HG02678 (cell line): ENCODE measurements at regions not wholly inside any gene's neighbourhood (a gene's known extent, or its start where the extent isn't known, plus 50 kb on each side); places are given as distances from the start of the nearest gene placed in this dataset.

Source experiments
- ATAC-seq: cut with Tn5 transposase; IDR thresholded peaks from one replicate; pipeline ENCODE4 v1.9.1; 2021; ENCODE audit warnings: mild to moderate bottlenecking, moderate library complexity; ENCODE audit not compliant: unreplicated experiment

DNA sequence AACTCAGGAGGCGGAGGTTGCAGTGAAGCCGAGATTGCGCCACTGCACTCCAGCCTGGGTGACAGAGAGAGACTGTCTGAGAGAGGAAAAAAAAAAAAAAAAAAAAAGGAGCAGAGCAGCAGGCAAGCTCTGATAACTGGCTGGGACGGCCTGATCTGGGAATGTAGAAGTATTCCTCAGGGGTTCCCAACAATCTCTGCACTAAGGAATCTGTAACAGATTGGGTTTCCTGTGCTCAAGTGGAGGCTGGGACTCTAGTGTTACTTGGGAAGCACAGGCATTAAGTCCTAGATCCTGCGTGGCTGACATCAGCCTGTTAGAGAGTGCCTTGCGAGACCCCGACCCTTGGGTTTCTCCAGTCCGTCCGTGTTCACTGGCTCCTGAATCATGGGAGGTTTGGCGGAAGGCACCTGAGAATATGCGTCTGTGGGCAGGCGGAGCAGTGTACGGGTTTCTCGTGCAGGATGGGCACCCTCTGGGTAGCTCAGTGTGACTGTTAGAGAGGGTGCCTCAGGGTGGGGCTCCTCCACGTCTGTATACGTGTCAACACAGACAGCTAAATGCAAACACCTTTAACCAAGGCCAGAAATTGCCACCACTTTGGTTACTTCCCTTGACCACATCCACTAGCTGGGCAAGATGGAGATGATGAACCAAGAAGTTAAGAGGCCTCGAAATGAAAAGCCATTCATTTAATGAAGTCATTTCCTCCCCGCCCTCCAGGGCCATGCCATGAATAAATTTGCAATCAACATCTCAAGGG, 174.9 kb upstream of the RPL38 start:
- ATAC-seq = no peak

DNA sequence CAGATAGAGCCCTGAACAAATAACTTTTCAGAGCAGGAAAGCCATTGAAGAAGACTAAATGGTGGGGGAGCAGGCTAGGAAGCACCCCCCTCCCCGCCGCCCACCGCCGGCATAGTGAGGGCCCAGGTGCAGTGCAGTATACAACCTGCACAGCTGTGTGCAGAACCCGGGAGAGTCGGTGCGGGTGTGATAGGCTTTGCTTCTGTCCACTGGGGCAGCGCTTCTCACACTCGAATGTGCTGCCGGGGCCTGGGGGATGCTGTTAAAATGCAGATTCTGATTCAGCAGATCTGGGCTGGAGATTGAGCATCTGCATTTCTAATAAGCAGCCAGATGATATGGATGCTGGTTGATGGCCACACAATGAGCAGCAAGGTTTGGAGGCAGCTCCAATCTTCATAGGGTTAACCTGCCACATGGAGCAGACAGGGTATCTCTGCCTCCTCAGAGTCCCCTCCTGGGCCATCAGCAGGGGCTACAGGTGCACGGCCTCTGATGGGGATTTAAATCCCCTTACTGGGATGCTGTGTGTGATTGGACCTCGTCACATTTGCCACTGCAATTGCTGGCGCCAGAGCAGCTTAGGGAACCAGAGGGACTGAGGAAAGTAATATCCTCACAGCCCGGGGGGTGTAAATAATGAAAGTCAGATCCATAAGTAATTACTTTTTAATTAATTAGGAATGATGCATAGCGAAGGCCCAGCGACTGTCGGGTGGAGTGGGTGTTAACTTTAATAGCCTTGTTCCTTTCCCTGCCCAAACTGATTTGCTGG, 172.0 kb upstream of the RPL38 start:
- ATAC-seq = no peak

DNA sequence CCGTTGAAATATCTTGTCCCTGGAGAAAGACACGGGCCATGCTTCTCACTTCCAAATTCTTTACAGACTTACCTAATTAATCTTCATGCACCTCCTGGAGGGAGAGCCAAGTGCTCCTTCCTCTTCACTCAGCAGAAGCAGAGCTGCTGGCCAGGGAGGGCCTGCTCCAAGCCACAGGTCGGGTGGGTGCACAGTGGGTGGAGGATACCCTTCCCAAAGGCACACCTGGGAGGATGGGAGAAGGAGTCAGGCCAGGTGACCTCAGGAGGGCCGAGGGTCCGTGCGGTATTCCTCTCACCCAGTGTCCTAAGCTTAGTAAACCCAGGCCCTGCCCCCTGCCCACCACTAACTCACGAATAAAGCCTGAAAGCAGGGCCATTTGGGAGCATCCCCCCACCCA, 171.3 kb upstream of the RPL38 start:
- no peak for ATAC-seq

DNA sequence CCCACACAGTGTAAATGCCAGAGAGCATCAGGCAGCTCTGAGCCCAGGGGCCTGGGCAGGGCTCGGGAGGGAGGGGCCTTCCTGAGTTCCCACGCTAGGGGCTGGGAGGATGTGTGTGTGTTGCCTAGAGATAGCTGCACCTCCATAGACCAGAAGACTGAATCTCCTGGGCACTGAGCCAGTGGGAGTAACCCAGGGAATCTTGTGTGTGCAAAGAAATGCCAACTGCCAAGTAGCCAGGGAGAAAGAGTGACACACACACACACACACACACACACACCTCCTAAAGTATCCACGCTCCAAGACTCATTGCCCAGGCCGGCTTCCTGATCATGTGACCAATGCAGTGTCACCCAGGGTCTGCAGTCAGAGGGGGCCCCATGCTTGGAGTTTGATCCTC, 166.2 kb upstream of the RPL38 start:
- no peak for ATAC-seq

DNA sequence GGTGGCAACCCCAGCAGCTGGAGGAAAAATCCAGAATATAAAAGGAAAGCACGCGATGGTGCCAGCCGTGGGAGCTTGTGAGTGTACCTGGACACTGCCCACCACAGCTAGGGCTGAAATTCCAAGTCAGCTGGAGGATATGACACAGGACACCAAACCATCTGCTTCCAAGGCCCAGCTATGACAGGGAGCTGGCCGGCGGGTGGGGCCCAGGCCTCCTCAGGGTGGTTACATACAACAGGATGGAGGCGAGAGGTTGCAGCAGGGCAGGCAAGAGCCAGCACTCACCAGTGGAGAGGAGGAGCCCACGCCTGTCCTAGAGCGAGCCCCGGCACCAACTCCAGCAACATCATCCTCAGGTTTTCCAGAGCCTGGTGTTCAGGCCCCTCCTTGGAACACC, 163.2 kb upstream of the RPL38 start:
- no peak for ATAC-seq

DNA sequence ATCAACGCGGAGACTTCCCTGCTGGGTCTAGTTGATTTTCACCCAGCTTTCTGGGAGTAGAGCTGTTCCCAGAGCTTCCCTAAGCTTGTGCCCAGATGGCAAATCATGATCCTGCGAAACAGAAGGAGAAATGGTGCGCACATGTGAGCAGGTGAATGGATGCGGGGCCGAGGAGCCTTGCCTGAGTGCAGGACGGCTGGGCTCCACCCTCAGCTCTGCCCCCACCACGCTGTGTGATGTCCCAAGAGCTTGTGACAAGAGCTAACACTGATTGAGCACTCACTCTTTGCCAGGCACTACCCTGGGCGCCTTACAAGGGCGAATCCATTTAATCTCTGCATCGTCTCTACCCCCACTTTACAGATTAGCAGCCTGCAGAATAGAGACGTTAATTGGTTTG, 162.7 kb upstream of the RPL38 start:
- ATAC-seq = no peak

DNA sequence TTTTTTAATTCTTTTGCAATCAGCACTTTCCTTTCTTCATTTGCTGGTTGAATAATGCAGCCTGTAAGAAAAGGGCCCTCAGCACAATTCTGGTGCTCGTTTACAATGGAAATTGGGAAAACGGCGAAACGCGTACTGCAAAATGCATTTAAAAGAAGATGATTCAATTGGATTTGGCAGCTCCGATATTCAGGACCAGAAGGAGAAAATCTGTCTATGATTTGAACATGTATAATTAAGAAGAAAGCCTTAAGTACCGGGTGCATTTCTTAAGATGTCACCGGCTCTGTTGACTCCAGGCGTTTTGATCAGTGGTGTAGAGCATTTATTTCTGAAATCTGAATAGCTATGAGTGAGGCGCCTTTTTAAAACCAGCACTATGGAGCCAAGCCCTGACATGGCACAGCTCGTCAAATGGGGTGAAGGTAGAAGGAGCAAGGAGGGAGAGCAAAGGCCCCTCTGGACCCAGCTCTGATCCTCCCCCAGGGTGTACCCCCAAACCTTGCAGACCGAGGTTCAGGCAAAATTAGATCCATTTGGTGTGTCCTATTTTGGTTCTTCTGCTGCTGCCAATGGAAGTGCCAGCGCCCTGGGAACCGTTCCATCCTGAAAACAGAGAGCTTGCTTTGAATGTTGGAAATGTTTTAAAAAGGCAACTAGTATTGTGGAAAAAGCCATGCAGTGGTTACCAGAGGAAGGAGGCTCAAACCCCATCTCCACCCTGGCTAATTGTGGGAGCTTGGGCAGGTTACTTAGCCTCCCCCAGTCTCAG, 161.4 kb upstream of the RPL38 start:
- no peak for ATAC-seq

DNA sequence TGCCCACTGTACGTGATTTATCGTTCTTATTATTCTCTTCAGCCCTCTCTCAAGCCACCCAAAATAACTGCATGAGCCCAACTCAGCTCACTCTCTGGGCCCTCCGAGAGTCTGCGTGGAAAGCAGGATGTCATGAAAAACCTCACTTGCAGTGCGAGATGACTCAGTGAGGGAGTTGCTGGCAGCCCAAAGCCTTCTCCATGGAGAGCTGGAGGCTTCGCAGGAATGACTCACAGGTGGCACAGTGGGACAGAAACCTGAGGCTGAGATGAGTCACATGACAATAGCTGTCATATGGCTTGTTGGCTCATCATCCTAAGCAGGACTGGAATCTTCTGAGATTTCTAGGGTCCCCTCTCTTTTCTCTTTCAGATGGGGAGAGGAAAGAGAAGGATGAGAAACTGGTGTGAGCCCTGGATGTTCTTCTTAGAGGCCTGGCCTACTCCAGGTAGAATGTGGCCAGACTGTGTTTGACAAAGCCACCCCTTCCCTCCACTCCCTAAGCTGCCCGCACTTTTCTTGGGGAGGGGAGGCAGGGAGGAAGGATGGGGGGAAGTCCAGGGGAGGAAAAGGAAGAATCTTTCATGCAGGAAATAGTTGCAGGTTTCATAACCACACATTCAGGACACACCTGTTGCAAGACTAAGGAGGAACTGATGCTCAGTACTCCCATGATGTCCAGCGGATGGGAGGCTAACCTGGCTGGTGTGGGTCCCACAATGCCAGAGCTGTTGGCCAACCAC, 160.6 kb upstream of the RPL38 start:
- ATAC-seq = no peak

DNA sequence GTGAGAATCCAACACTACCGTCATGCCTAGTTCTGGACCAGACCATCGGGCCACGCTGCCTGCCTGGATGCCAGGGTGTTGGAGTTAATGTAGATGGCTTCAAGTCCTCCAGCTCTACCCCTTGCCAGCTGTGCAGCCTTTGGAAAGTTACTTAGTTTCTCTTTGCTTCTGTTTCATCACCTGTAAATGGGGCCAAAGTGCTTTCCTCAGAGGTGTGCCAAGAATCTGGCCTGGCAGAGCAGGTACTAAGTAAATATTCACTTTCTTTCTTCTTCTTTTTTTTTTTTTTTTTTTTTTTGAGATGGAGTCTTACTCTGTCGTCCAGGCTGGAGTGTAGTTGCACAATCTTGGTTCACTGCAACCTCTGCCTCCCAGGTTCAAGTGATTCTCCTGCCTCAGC, 159.5 kb upstream of the RPL38 start:
- no peak for ATAC-seq

DNA sequence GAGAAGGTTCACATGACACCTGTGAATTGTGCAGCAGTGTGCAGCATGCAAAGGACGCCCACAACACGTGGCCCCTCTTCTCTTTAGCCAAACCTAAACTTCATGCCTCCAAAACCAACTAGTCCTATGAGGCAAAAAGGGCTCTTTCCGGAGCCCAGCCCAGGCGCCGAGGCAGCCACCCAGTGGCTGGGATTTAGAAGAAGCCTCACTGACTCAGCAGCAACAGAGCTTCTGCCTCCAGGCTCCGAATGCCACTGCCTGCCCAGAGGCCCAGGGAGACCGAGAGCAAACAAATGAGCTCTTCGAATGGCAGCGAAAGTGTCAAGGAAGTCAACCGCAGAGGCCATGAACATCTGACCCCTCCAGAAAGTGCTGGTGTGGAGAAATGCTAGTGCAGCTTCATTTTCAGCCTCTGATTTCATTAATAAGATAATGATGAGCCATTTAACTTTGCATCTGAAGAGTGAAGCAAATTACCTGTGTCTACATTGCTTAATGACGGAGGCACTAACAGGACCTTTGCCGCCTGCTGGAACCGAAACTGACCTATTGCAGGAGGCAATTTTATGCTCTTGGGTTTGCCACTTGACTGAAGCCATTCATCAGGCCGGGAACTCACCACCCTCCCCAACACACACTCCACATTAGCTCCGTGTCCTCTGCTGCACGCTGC, 157.7 kb upstream of the RPL38 start:
- no peak for ATAC-seq

DNA sequence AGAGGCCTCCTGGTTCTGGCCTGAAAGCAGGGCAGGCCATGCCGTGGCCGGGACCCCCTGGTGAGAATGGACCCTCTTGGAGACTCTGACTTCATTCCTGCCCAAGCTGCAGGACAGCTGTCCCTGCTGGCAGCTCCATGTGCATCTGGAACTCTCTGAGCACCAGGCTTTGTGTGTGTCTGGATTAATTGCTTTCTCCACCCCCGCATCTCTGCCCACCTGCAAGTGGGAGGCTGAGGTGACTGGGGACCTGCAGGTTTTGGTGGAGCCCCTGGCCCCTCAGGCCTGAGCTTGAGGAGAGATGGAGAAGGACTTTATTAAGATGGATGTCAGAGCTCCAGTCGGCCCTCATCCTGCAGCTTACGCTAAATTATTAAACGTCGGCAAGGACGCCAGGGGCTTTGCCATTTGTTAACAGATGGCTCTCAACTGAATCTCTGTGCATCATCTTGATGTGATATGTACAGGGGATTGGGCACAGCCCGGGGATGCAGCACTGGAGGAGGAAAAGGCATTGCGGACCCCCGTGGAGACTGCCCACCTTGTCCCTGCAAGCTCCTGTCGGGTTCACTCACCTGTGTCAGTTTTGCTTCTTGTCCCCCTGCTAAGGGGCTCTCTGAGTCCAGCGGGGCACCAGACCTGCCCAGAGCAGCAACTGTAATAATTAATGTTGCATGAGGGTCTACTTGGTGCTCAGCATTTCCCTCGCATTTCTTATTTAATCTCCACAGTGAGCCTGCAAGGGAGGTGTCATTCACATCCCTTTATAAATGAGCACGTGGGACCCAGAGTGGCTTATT, 154.1 kb upstream of the RPL38 start:
- ATAC-seq = no peak

DNA sequence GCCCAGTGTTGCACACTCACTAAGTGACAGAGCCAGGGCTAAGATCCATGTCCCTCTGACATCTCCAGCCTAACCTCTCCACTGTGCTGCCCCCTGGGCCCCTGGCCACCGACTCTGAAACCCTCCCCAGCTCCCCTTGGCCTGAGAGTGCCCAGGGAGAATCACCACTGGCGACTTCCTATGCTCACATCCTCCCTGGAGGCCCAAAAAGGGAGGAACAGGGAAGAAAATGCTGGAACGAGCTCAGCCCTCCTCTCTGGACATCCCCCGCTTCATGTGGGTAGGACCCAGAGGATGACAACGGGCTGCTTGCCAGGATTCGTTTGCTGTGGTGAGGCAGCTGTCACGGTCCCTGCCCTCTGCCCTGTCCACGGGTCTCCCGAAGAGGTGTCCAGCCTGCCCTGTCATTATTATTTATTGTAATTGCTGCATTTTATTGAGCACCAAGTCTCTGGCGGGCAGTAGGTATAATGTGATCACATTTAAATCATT, 153.5 kb upstream of the RPL38 start:
- ATAC-seq = no peak

DNA sequence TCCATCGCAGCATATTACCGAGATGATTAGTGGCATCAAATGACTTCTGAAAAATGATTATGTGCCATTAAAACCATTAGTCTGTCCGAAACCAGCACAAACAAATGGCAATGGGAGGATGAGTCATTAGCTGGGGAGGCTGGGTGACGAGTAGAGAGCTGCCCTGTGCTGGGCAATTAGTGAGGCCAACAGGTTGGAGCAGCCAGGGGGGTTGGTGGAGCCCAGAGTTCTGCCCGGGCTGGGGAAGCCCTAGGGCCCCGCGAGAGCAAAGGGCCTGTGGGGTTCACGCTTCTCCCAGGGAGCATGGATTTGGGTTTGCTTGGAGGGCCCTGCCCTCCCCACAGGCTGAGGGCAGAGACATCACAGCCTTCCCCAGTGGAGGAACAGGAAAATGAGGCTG, 152.1 kb upstream of the RPL38 start:
- no peak for ATAC-seq

DNA sequence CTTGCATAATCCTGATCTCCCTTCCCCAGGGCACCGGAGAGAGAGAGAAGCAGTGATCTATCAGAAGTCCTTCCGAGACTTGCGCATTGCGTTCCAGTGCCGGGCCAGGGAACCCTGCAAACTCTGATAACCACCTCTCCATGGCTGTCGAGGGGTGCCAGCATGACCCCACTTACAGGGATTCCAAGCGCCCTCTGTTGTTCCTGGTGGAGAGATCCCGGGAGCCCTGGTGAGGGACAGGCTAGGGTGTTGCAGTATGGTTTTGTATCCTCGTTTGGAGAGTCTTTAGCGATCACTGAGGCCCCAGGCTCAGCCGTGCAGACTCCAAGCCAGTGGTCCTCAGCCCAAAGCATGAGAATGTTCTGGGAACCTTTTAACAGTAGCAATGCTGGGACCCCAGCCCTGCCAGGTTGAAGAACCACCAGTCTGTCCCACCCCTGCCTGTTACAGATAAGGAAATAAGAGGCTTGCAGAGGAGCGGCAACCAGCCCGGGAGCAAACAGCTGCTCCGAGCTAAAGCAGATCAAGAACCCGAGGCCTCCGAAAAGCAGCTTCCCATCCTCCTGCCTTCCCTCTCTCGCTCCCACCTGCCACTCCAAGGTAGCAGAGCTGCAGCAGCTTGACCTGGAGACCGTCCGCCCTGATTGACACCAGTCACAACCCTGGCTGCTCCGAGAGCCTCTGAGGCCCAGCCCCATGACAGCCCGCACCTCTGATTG, 150.3 kb upstream of the RPL38 start:
- no peak for ATAC-seq

DNA sequence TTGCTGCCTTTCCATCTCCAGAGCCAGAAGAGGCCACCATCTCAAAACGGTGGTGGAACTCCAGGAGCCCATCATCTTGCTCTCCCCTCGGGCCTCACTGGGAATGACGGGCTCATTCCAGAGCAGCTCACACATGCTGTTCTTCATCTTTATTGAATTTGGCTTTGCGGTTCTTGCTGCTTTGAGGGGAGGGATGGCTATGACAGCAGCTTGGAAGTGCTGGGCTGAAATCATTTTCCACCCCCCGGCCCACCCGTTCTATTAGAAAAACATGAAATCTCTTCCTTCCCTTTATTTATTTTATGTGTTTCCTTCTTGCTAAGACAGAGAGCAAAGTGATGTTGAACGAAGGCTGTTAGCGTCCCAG, 149.8 kb upstream of the RPL38 start:
- ATAC-seq = no peak

DNA sequence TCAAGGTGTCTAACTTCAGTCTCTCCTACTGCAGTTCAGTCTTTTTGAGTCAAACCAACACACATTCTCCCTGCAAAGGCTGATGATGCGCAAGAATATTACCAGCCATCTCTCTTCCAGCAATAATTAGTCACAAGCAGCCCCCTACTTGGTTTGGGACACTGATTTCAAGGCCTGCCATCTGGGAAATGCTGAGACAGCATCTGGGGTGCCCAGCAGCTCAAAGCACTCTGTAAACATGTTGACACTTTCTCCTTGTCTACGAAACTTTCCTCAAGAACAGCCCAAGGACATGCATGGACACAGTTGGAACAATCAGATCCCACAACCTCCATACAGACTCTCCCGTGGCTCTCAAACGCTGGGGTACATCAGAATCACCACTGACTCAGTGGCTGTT, 149.2 kb upstream of the RPL38 start:
- ATAC-seq = no peak

DNA sequence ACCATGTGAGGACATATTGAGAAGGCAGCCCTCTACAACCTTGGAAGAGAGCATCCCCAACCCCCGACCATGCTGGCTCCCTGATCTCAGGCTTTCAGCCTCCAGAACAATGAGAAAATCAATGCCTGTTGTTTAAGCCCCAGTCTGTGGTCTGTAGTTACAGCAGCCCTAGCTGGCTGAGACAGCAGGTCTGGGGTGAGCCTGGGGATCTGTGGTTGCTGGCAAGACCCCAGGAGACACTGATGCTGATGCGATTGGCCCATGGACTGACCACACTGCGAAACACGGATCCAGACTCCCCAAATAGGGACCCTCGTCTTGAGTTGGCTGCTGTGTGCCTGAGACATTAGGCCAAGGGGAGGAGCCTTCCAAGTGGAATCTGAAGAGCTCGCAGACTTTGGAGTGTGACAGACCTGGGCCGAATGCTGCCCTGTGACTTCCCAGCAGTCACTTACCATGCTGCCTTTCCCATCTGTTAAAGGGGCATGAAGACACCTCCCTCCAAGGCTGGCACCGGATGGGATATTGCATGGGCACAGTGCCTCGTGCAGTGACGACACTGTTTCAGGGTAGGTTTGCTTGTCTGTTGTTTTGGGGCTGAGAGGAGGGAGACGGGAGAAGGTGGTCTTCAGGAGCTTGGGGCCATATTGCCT, 147.8 kb upstream of the RPL38 start:
- ATAC-seq = no peak

DNA sequence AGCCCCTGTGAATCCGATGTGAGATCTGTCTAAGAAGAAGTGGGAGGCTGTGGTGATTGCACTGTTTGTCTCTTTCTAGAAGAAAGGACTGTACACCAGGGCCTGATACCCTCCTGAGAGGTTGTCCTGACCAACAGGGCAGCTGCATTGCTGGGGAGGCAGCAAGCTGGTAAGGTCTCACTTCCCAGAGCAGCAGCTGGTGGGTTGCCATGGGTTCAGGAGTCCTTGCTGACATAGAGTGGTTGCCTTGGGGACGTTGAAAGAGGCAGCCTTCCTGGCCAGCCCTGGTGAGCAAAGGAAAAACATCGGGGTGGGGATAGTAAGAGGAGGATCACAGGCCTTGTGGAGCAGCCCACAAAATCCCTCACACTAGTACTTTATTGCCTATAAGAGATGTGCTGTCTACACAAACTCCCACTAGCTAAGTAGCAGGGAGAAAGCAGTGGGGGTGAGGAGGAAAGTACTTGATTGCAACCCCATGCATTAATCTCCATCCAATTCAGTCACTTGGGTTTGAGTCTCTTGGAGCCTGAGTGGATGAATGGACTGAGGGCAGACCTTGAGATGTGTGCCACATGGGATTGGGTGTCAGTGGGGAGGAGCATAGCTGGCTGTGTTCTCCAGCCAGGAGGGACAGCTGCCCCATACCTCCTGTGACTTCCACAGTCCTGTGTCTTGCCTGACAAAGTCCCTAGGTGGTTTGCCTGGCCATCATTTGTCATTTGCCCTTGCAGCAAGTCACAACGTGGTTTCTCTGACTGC, 143.8 kb upstream of the RPL38 start:
- ATAC-seq = no peak
